C4-2B (cell line): ENCODE measurements at regions not wholly inside any gene's neighbourhood (a gene's known extent, or its start where the extent isn't known, plus 50 kb on each side); places are given as distances from the start of the nearest gene placed in this dataset.

Experiments
- CTCF ChIP-seq: fragments of 450-650 bp; conservative IDR thresholded peaks from 2 replicates; pipeline ENCODE4 v1.5.1; 2017; ENCODE audit warnings: mild to moderate bottlenecking
- ZFX ChIP-seq: fragments of 450-650 bp; IDR thresholded peaks from 2 replicates; pipeline ENCODE4 v1.6.1; 2017

GRCh38 chr3:152591515-152591914, 243.4 kb upstream of the P2RY1 start:
- TF ChIP-seq CTCF (no peak), ZFX (no peak)
